ENCODE measurements at regions not wholly inside any gene's neighbourhood (a gene's known extent, or its start where the extent isn't known, plus 50 kb on each side); places are given as distances from the start of the nearest gene placed in this dataset.

DNA sequence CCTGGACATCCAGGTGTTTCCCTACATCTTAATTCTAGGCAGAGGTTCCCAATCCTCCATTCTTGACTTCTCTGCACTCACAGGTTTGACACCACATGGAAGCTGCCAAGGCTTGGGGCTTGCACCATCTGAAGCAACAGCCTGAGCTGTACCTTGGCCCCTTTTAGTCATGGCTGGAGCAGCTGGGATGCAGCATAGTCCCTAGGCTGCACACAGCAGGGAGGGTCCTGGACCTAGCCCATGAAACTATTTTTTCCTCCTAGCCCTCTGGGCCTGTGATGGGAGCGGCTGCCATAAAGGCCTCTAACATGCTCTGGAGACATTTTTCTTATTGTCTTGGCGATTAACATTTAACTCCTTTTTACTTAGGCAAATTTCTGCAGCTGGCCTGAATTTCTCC lies 417.2 kb upstream of the FLRT2 start:
- no peak overlapping the region for H3K27ac ChIP-seq (ENCODE audit: low read length)
- H3K36me3 ChIP-seq (ENCODE audit: insufficient read depth, low read length), result no peaks in the 10 kb centered on the region
- no peaks in the 10 kb centered on the region for H3K79me2 ChIP-seq (ENCODE audit: insufficient read depth, low read length)
- no peaks in the 10 kb centered on the region for H3K4me1 ChIP-seq (ENCODE audit: insufficient read depth, low read length)
- no peak for DNase-seq
- no peak overlapping the region for H2AFZ ChIP-seq (ENCODE audit: low read depth, low read length)
- ATAC-seq (ENCODE audit: insufficient read depth, low read depth), result no peak
- no peak for TF ChIP-seq EZH2 (IDR thresholded peaks at IDR 0.05; ENCODE audit: borderline replicate concordance, low read depth, low read length, severe bottlenecking)
- TF ChIP-seq, protein P1, sequence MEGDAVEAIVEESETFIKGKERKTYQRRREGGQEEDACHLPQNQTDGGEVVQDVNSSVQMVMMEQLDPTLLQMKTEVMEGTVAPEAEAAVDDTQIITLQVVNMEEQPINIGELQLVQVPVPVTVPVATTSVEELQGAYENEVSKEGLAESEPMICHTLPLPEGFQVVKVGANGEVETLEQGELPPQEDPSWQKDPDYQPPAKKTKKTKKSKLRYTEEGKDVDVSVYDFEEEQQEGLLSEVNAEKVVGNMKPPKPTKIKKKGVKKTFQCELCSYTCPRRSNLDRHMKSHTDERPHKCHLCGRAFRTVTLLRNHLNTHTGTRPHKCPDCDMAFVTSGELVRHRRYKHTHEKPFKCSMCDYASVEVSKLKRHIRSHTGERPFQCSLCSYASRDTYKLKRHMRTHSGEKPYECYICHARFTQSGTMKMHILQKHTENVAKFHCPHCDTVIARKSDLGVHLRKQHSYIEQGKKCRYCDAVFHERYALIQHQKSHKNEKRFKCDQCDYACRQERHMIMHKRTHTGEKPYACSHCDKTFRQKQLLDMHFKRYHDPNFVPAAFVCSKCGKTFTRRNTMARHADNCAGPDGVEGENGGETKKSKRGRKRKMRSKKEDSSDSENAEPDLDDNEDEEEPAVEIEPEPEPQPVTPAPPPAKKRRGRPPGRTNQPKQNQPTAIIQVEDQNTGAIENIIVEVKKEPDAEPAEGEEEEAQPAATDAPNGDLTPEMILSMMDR (IDR thresholded peaks at IDR 0.05; ENCODE audit: borderline replicate concordance, extremely low read depth, low read length, poor library complexity, severe bottlenecking), result no peak
- no peak overlapping the region for H3K4me3 ChIP-seq (ENCODE audit: low read depth in 1 of 2, low read length in 2 of 2)
- peaks cover 12% of the 10 kb centered on the region for H3K9me3 ChIP-seq (ENCODE audit: insufficient read depth, low read length, severe bottlenecking)
- H3K4me2 ChIP-seq (ENCODE audit: insufficient read depth, low read length), result no peak overlapping the region
- H3K9ac ChIP-seq (ENCODE audit: low read depth, low read length), result no peak overlapping the region
- no peaks in the 10 kb centered on the region for H3K27me3 ChIP-seq (ENCODE audit: insufficient read depth, low read length, poor library complexity)
- no peaks in the 10 kb centered on the region for H4K20me1 ChIP-seq (ENCODE audit: insufficient read depth, low read length)

DNA sequence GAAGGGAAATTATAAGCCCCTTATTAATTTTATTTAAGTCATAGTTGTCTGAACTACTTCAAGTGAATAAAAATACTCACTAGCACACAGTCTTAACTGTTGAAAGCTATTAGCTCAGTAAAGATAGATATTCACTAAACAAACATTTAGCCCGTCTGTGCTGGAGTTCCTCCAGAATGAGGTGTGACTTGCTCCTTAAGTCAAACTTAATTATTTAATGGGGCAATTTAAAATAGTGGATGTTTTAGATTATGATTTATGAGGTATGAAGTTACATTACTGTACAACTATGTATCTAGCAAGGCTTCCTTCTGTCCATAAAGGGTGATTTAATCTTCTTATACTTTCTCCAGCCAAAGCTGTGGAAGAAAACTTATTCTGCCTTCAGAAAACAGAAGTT lies 414.0 kb upstream of the FLRT2 start:
- H2AFZ ChIP-seq (ENCODE audit: low read depth, low read length), result no peak overlapping the region
- no peaks in the 10 kb centered on the region for H4K20me1 ChIP-seq (ENCODE audit: insufficient read depth, low read length)
- H3K4me1 ChIP-seq (ENCODE audit: insufficient read depth, low read length), result no peaks in the 10 kb centered on the region
- H3K36me3 ChIP-seq (ENCODE audit: insufficient read depth, low read length), result no peaks in the 10 kb centered on the region
- no peak overlapping the region for H3K27ac ChIP-seq (ENCODE audit: low read length)
- H3K9me3 ChIP-seq (ENCODE audit: insufficient read depth, low read length, severe bottlenecking), result peaks cover 12% of the 10 kb centered on the region
- H3K79me2 ChIP-seq (ENCODE audit: insufficient read depth, low read length), result no peaks in the 10 kb centered on the region
- H3K9ac ChIP-seq (ENCODE audit: low read depth, low read length), result no peak overlapping the region
- H3K4me3 ChIP-seq (ENCODE audit: low read depth in 1 of 2, low read length in 2 of 2), result no peak overlapping the region
- TF ChIP-seq, protein P1 (IDR thresholded peaks at IDR 0.05; ENCODE audit: borderline replicate concordance, extremely low read depth, low read length, poor library complexity, severe bottlenecking), result no peak
- no peak for TF ChIP-seq EZH2 (IDR thresholded peaks at IDR 0.05; ENCODE audit: borderline replicate concordance, low read depth, low read length, severe bottlenecking)
- H3K27me3 ChIP-seq (ENCODE audit: insufficient read depth, low read length, poor library complexity), result no peaks in the 10 kb centered on the region
- no peak for ATAC-seq (ENCODE audit: insufficient read depth, low read depth)
- DNase-seq, result no peak
- H3K4me2 ChIP-seq (ENCODE audit: insufficient read depth, low read length), result no peak overlapping the region

DNA sequence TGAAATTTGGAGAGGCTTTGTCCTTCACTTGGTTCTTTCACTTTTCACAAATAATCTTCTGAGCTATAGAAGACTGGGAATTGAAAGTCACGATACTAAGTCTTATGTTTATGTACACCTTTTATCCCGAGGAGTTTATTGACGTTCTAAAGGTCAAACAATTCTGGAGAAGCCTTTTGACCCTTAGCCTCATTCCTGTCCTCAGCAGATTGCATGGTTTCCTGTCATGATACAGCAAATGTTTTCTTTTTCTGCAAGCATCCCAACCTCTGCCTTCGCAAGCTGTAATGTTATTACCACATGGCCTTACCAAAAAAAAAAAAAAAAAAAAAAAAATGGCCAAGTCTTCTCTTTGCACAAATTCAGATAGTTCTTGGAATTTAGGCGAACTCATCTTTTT lies 411.7 kb upstream of the FLRT2 start:
- ATAC-seq (ENCODE audit: insufficient read depth, low read depth) (no peak), DNase-seq (no peak)
- H3K9ac ChIP-seq (ENCODE audit: low read depth, low read length), result no peak overlapping the region
- no peaks in the 10 kb centered on the region for H3K36me3 ChIP-seq (ENCODE audit: insufficient read depth, low read length)
- H3K4me3 ChIP-seq (ENCODE audit: low read depth in 1 of 2, low read length in 2 of 2), result no peak overlapping the region
- H3K27ac ChIP-seq (ENCODE audit: low read length), result no peak overlapping the region
- H3K4me1 ChIP-seq (ENCODE audit: insufficient read depth, low read length), result no peaks in the 10 kb centered on the region
- H2AFZ ChIP-seq (ENCODE audit: low read depth, low read length), result no peak overlapping the region
- TF ChIP-seq EZH2 (IDR thresholded peaks at IDR 0.05; ENCODE audit: borderline replicate concordance, low read depth, low read length, severe bottlenecking), result no peak
- TF ChIP-seq, protein P1 (IDR thresholded peaks at IDR 0.05; ENCODE audit: borderline replicate concordance, extremely low read depth, low read length, poor library complexity, severe bottlenecking), result no peak
- no peak overlapping the region for H3K4me2 ChIP-seq (ENCODE audit: insufficient read depth, low read length)
- no peaks in the 10 kb centered on the region for H3K79me2 ChIP-seq (ENCODE audit: insufficient read depth, low read length)
- H4K20me1 ChIP-seq (ENCODE audit: insufficient read depth, low read length), result no peaks in the 10 kb centered on the region
- no peaks in the 10 kb centered on the region for H3K9me3 ChIP-seq (ENCODE audit: insufficient read depth, low read length, severe bottlenecking)
- no peaks in the 10 kb centered on the region for H3K27me3 ChIP-seq (ENCODE audit: insufficient read depth, low read length, poor library complexity)

DNA sequence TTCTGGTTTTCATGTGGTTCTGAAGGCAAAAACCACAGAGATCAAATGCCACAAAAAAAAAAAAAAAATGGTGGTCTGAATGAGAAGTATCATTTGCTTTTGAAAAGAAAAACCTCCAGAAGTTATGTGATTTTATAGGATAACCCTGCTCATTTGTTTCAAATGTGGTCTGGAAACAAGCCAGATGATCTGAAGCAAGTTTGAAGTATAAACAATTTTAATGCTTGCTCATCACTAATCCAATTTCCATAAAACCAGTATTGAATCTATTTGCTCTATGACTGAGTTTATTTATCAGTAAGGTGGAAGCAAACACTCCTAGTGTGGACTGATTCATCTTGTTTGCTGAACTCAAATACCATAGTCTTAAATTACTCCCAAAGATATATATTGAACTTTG lies 407.3 kb upstream of the FLRT2 start:
- Histone ChIP-seq H3K27me3 (ENCODE audit: insufficient read depth, low read length, poor library complexity) (no peaks in the 10 kb centered on the region), H2AFZ (ENCODE audit: low read depth, low read length) (no peak overlapping the region), H3K79me2 (ENCODE audit: insufficient read depth, low read length) (no peaks in the 10 kb centered on the region), H4K20me1 (ENCODE audit: insufficient read depth, low read length) (no peaks in the 10 kb centered on the region), H3K9me3 (ENCODE audit: insufficient read depth, low read length, severe bottlenecking) (no peaks in the 10 kb centered on the region), H3K9ac (ENCODE audit: low read depth, low read length) (no peak overlapping the region), H3K36me3 (ENCODE audit: insufficient read depth, low read length) (no peaks in the 10 kb centered on the region), H3K4me2 (ENCODE audit: insufficient read depth, low read length) (no peak overlapping the region), H3K4me3 (ENCODE audit: low read depth in 1 of 2, low read length in 2 of 2) (no peak overlapping the region), H3K27ac (ENCODE audit: low read length) (no peak overlapping the region), H3K4me1 (ENCODE audit: insufficient read depth, low read length) (no peaks in the 10 kb centered on the region)
- no peak for DNase-seq
- TF ChIP-seq EZH2 (IDR thresholded peaks at IDR 0.05; ENCODE audit: borderline replicate concordance, low read depth, low read length, severe bottlenecking), result no peak
- TF ChIP-seq, protein P1 (IDR thresholded peaks at IDR 0.05; ENCODE audit: borderline replicate concordance, extremely low read depth, low read length, poor library complexity, severe bottlenecking), result no peak
- ATAC-seq (ENCODE audit: insufficient read depth, low read depth), result no peak; the same call in 2 of the 3 replicates

Measured in DND-41 (cell line).